Lung (tissue), 11 donors: ENCODE measurements at regions not wholly inside any gene's neighbourhood (a gene's known extent, or its start where the extent isn't known, plus 50 kb on each side); places are given as distances from the start of the nearest gene placed in this dataset.

ENCODE experiments used
- ATAC-seq: fragments of 200-7000 bp; cut with Tn5 transposase; one replicate; pipeline ENCODE4 v1.9.1; 2020; ENCODE audit warnings: moderate number of reproducible peaks; ENCODE audit not compliant: insufficient read depth, low FRiP score
- DNase-seq, 3 donors: peaks; one replicate each; pipeline ENCODE4 v3.0.0-alpha.2; 2013 to 2017
- H3K27ac ChIP-seq, 2 donors: one replicate each; pipeline ENCODE4 v1.5.1; 2013; ENCODE audit warnings: mild to moderate bottlenecking in 2 of 2, moderate library complexity in 2 of 2, control low read depth in 1 of 2, inconsistent platforms in 1 of 2, low read depth in 1 of 2, low read length in 1 of 2
- H3K27me3 ChIP-seq, 3 donors: one replicate each; pipeline ENCODE4 v1.5.1; 2013; ENCODE audit warnings: low read length in 2 of 3; ENCODE audit not compliant: control insufficient read depth in 3 of 3, insufficient read depth in 3 of 3
- H3K36me3 ChIP-seq, 4 donors: one replicate each; pipeline ENCODE4 v1.5.1; 2013; ENCODE audit warnings: low read length in 4 of 4, mild to moderate bottlenecking in 1 of 4, moderate library complexity in 1 of 4; ENCODE audit not compliant: control insufficient read depth in 4 of 4, insufficient read depth in 4 of 4
- H3K4me1 ChIP-seq, 5 donors: one replicate each; pipeline ENCODE4 v1.5.1; 2013; ENCODE audit warnings: low read length in 5 of 5, mild to moderate bottlenecking in 2 of 5, moderate library complexity in 1 of 5; ENCODE audit not compliant: control insufficient read depth in 5 of 5, insufficient read depth in 5 of 5
- H3K4me3 ChIP-seq: one replicate; pipeline ENCODE4 v1.5.1; 2013; ENCODE audit warnings: mild to moderate bottlenecking, control low read depth, moderate library complexity
- H3K9ac ChIP-seq, 2 donors: one replicate each; pipeline ENCODE4 v1.5.1; 2013; ENCODE audit warnings: low read length in 2 of 2, control low read depth in 1 of 2; ENCODE audit not compliant: insufficient read depth in 1 of 2
- H3K9me3 ChIP-seq, 4 donors: one replicate each; pipeline ENCODE4 v1.5.1; 2013; ENCODE audit warnings: low read length in 3 of 4, mild to moderate bottlenecking in 1 of 4, moderate library complexity in 1 of 4; ENCODE audit not compliant: control insufficient read depth in 4 of 4, insufficient read depth in 3 of 4
- WGBS, 2 donors: extraction: QIAGEN DNeasy Blood & Tissue Kit; methylation state at CpG; one replicate each; pipeline ENCODE4 v1.1.7; 2013; 5-methylcytosine and 5-hydroxymethylcytosine counted together
- TF ChIP-seq, protein P1 (sequence below): IDR thresholded peaks from 2 replicates; pipeline ENCODE4 v1.5.1; 2012; ENCODE audit warnings: mild to moderate bottlenecking; ENCODE audit errors: control extremely low read depth, extremely low read depth
- donor health status: control.
- donor health status: control.
- donor health status: Bipolar disorder and iron deficiency.
- donor health status: healthy.
- donor health status: DM: yes; HTN: yes; CAD: no.

DNA sequence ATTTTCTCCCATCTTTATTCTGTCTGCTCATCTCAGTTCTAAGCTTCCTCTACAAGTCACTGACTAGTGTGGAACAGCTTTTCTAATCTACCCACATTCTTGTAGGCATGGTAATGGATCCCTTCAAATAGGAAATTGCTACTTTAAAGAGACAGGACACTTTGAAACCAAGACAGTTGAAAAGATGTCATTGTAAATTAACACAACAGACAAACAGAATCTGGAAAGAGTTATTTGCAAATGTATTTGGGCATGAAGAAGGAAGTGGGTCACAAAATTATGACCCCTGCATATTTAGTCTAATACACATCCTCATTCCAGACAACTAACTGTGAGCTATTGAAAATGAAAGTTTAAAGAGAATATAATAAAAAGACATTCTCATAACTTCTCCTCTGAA lies 298.2 kb upstream of the MARCKS start:
- Histone ChIP-seq H3K4me1 (peaks cover 0 to 18% (median 4%) of the 10 kb centered on the region in 5 donors), H3K9ac (peak overlapping the region in 1 of 2 donors; percentile 32), H3K27me3 (no peaks in the 10 kb centered on the region), H3K36me3 (no peaks in the 10 kb centered on the region), H3K9me3 (peaks cover 0 to 2% (median 0%) of the 10 kb centered on the region in 4 donors), H3K4me3 (no peak overlapping the region), H3K27ac (no peak overlapping the region)
- DNase-seq (peak in 2 of 3 donors; percentile 44 to 65), ATAC-seq (no peak)
- TF ChIP-seq, protein P1, sequence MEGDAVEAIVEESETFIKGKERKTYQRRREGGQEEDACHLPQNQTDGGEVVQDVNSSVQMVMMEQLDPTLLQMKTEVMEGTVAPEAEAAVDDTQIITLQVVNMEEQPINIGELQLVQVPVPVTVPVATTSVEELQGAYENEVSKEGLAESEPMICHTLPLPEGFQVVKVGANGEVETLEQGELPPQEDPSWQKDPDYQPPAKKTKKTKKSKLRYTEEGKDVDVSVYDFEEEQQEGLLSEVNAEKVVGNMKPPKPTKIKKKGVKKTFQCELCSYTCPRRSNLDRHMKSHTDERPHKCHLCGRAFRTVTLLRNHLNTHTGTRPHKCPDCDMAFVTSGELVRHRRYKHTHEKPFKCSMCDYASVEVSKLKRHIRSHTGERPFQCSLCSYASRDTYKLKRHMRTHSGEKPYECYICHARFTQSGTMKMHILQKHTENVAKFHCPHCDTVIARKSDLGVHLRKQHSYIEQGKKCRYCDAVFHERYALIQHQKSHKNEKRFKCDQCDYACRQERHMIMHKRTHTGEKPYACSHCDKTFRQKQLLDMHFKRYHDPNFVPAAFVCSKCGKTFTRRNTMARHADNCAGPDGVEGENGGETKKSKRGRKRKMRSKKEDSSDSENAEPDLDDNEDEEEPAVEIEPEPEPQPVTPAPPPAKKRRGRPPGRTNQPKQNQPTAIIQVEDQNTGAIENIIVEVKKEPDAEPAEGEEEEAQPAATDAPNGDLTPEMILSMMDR, result no peak

DNA sequence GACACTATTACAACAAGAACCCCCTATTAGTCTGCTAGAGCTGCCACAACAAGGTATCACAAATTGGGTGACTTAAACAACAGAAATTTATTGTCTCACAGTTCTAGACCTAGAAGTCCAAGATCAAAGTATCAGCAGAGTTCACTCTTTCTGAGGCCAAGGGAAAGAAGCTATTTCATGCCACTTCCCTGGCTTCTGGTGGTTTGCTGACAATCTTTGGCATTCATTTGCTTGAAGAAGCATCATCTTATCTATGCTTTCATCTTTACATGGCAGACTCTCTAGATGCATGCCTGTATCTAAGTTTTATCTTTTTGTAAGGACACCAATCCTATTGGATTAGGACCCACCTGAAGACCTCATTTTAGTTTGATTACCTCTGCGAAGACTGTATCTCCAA lies 296.8 kb upstream of the MARCKS start:
- peaks cover 3 to 30% (median 10%) of the 10 kb centered on the region in 5 donors for H3K4me1 ChIP-seq
- H3K9ac ChIP-seq, result no peak overlapping the region
- peaks cover 0 to 2% (median 0%) of the 10 kb centered on the region in 4 donors for H3K9me3 ChIP-seq
- 96 to 98% methylated on average over 1 of the region's 1 CpG for WGBS, 2 donors
- no peak overlapping the region for H3K4me3 ChIP-seq
- TF ChIP-seq, protein P1, result no peak
- no peak for DNase-seq
- no peaks in the 10 kb centered on the region for H3K36me3 ChIP-seq
- no peaks in the 10 kb centered on the region for H3K27me3 ChIP-seq
- no peak overlapping the region for H3K27ac ChIP-seq
- ATAC-seq, result no peak

GRCh38 chr6:113560908-113561307 lies 296.2 kb upstream of the MARCKS start:
- H3K36me3 ChIP-seq, result no peaks in the 10 kb centered on the region
- no peak for ATAC-seq
- no peak overlapping the region for H3K27ac ChIP-seq

GRCh38 chr6:113562248-113562647 lies 294.9 kb upstream of the MARCKS start:
- H3K9me3 ChIP-seq, result peaks cover 0 to 2% (median 0%) of the 10 kb centered on the region in 4 donors
- H3K4me1 ChIP-seq, result peaks cover 3 to 33% (median 10%) of the 10 kb centered on the region in 5 donors
- no peaks in the 10 kb centered on the region for H3K36me3 ChIP-seq
- no peaks in the 10 kb centered on the region for H3K27me3 ChIP-seq
- H3K9ac ChIP-seq, result no peak overlapping the region
- H3K27ac ChIP-seq, result no peak overlapping the region
- no peak for ATAC-seq
- WGBS, 2 donors, result 96 to 100% methylated on average over 2 of the region's 2 CpGs
- no peak overlapping the region for H3K4me3 ChIP-seq
- no peak for DNase-seq
- TF ChIP-seq, protein P1, result no peak

More at GRCh38 chr6:113560908-113561307, 296.2 kb upstream of the MARCKS start:
- H3K9me3 ChIP-seq, result peaks cover 0 to 2% (median 0%) of the 10 kb centered on the region in 4 donors
- peaks cover 3 to 33% (median 10%) of the 10 kb centered on the region in 5 donors for H3K4me1 ChIP-seq
- H3K4me3 ChIP-seq, result no peak overlapping the region
- DNase-seq, result no peak
- no peak overlapping the region for H3K9ac ChIP-seq
- TF ChIP-seq, protein P1, result no peak
- no peaks in the 10 kb centered on the region for H3K27me3 ChIP-seq
